ENCODE measurements at regions not wholly inside any gene's neighbourhood (a gene's known extent, or its start where the extent isn't known, plus 50 kb on each side); places are given as distances from the start of the nearest gene placed in this dataset.

- ATAC-seq, result no peak
Observed at GRCh38 chr3:117926819-117927218, 1107.8 kb downstream of the IGSF11 start.

GRCh38 chr3:117927825-117928224, 1106.8 kb downstream of the IGSF11 start:
- no peak for ATAC-seq

GRCh38 chr3:117928836-117929235, 1105.8 kb downstream of the IGSF11 start:
- no peak for ATAC-seq

- no peak for ATAC-seq
Observed at GRCh38 chr3:117932441-117932840, 1102.2 kb downstream of the IGSF11 start.

- ATAC-seq, result no peak
Observed at GRCh38 chr3:117936159-117936558, 1098.5 kb downstream of the IGSF11 start.

- ATAC-seq, result no peak
Observed at GRCh38 chr3:117938974-117939373, 1095.7 kb downstream of the IGSF11 start.

GRCh38 chr3:117939425-117940027, 1095.1 kb downstream of the IGSF11 start:
- ATAC-seq, result no peak

- ATAC-seq, result no peak
Observed at GRCh38 chr3:117941015-117941414, 1093.6 kb downstream of the IGSF11 start.

GRCh38 chr3:117941756-117942155, 1092.9 kb downstream of the IGSF11 start:
- no peak for ATAC-seq

- ATAC-seq, result no peak
Observed at GRCh38 chr3:117954131-117954530, 1080.5 kb downstream of the IGSF11 start.

- ATAC-seq, result no peak
Observed at GRCh38 chr3:117955196-117955595, 1079.5 kb downstream of the IGSF11 start.

GRCh38 chr3:117958027-117958426, 1076.6 kb downstream of the IGSF11 start:
- ATAC-seq, result no peak

GRCh38 chr3:117962750-117963149, 1071.9 kb downstream of the IGSF11 start:
- no peak for ATAC-seq

GRCh38 chr3:117963858-117964257, 1070.8 kb downstream of the IGSF11 start:
- no peak for ATAC-seq

GRCh38 chr3:117964814-117965213, 1069.8 kb downstream of the IGSF11 start:
- no peak for ATAC-seq

GRCh38 chr3:117977504-117978228, 1057.0 kb downstream of the IGSF11 start:
- ATAC-seq, result no peak

GRCh38 chr3:117979466-117979865, 1055.2 kb downstream of the IGSF11 start:
- no peak for ATAC-seq

GRCh38 chr3:117987256-117987655, 1047.4 kb downstream of the IGSF11 start:
- no peak for ATAC-seq

GRCh38 chr3:117989982-117990381, 1044.7 kb downstream of the IGSF11 start:
- ATAC-seq, result no peak

- no peak for ATAC-seq
Observed at GRCh38 chr3:117990627-117991026, 1044.0 kb downstream of the IGSF11 start.

GRCh38 chr3:117995842-117996437, 1038.7 kb downstream of the IGSF11 start:
- no peak for ATAC-seq

GRCh38 chr3:117997201-117998049, 1037.2 kb downstream of the IGSF11 start:
- ATAC-seq, result peak; percentile 86

- peak; percentile 42 for ATAC-seq
Observed at GRCh38 chr3:117998071-117998470, 1036.6 kb downstream of the IGSF11 start.
